Gastroesophageal sphincter (tissue), 4 donors: ENCODE measurements at regions not wholly inside any gene's neighbourhood (a gene's known extent, or its start where the extent isn't known, plus 50 kb on each side); places are given as distances from the start of the nearest gene placed in this dataset.

Experiments used
- ATAC-seq: fragments of 150-250 bp; one replicate; pipeline ENCODE4 v1.9.1; 2016; ENCODE audit warnings: mild to moderate bottlenecking, moderate library complexity
- H3K27ac ChIP-seq, 4 donors: fragments of 200-600 bp; sonication (generic) in 3 of 4; 1 replicate in 3 of 4; 2 replicates in 1 of 4; pipeline ENCODE4 v1.5.1; 2016 to 2019
- H3K27me3 ChIP-seq: fragments of 200-600 bp; sonication (generic); one replicate; pipeline ENCODE4 v1.5.1; 2019
- H3K36me3 ChIP-seq, 2 donors: fragments of 200-600 bp; sonication (generic); one replicate each; pipeline ENCODE4 v1.5.1; 2019; ENCODE audit warnings: control low read depth in 1 of 2
- H3K4me1 ChIP-seq, 3 donors: fragments of 200-600 bp; sonication (generic); 1 replicate in 2 of 3; 2 replicates in 1 of 3; pipeline ENCODE4 v1.5.1; 2016 to 2019; ENCODE audit warnings: control low read depth in 2 of 3
- H3K4me3 ChIP-seq, 2 donors: fragments of 200-600 bp; sonication (generic); one replicate each; pipeline ENCODE4 v1.5.1; 2019; ENCODE audit warnings: mild to moderate bottlenecking in 1 of 2, moderate library complexity in 1 of 2
- H3K9me3 ChIP-seq, 3 donors: fragments of 200-600 bp; sonication (generic); one replicate each; pipeline ENCODE4 v1.5.1; 2017 to 2019; ENCODE audit warnings: control low read depth in 2 of 3
- EP300 ChIP-seq: sonication (generic); formaldehyde crosslinking; IDR thresholded peaks from one replicate; pipeline ENCODE4 v1.6.1; 2017; ENCODE audit warnings: antibody characterized with exemption, mild to moderate bottlenecking
- POLR2A ChIP-seq, 2 donors: fragments of 450-650 bp; IDR thresholded peaks; one replicate each; pipeline ENCODE4 v1.6.1; 2017; ENCODE audit warnings: antibody characterized with exemption in 2 of 2, mild to moderate bottlenecking in 2 of 2, moderate library complexity in 1 of 2
- POLR2AphosphoS5 ChIP-seq: sonication (generic); formaldehyde crosslinking; IDR thresholded peaks from one replicate; pipeline ENCODE4 v1.6.1; 2017; ENCODE audit warnings: antibody characterized with exemption
- WGBS, 2 donors: methylation state at CpG; one replicate each; pipeline ENCODE4 v1.1.5; 2018; ENCODE audit warnings: low coverage in 1 of 2; 5-methylcytosine and 5-hydroxymethylcytosine counted together
- TF ChIP-seq, protein P1 (sequence below), 4 experiments: fragments of 200-600 bp in 2 of 4; fragments of 450-650 bp in 2 of 4; sonication (generic) in 1 of 4; IDR thresholded peaks; one replicate each; pipeline ENCODE4 v1.5.1; 2017 to 2019; ENCODE audit warnings: antibody characterized with exemption in 4 of 4, mild to moderate bottlenecking in 2 of 4, moderate library complexity in 2 of 4

DNA sequence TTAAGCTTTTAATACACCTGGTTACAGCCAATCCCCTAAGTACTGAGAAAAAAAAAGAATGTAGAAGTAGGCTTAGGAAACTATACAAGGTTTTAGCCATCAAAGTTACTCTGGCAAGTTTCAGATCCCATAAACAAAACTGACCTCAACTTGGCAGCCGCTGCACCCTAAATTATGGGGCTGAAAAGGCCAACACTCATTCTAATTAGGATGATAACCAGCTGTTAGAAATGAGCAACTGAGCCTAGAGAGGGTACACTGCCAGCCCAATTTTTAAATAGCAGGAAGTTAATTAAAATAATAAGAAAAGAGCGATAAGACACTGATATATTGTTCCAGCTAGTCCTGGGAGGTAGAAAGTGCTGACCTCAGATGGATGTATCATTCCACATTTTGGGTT, 105.7 kb upstream of the VAV3 start:
- ATAC-seq: no peak
- peaks cover 0 to 6% (median 0%) of the 10 kb centered on the region in 3 donors for H3K4me1 ChIP-seq
- H3K27ac ChIP-seq: no peak overlapping the region
- H3K36me3 ChIP-seq: no peaks in the 10 kb centered on the region
- WGBS, 2 donors: 8 to 20% methylated on average over 2 of the region's 2 CpGs
- H3K9me3 ChIP-seq: no peaks in the 10 kb centered on the region
- no peak for TF ChIP-seq POLR2A (IDR thresholded peaks at IDR 0.05)
- no peak for TF ChIP-seq EP300
- TF ChIP-seq, protein P1, sequence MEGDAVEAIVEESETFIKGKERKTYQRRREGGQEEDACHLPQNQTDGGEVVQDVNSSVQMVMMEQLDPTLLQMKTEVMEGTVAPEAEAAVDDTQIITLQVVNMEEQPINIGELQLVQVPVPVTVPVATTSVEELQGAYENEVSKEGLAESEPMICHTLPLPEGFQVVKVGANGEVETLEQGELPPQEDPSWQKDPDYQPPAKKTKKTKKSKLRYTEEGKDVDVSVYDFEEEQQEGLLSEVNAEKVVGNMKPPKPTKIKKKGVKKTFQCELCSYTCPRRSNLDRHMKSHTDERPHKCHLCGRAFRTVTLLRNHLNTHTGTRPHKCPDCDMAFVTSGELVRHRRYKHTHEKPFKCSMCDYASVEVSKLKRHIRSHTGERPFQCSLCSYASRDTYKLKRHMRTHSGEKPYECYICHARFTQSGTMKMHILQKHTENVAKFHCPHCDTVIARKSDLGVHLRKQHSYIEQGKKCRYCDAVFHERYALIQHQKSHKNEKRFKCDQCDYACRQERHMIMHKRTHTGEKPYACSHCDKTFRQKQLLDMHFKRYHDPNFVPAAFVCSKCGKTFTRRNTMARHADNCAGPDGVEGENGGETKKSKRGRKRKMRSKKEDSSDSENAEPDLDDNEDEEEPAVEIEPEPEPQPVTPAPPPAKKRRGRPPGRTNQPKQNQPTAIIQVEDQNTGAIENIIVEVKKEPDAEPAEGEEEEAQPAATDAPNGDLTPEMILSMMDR (IDR thresholded peaks at IDR 0.05): no peak
- TF ChIP-seq POLR2AphosphoS5: no peak
- no peaks in the 10 kb centered on the region for H3K27me3 ChIP-seq
- no peak overlapping the region for H3K4me3 ChIP-seq

- WGBS, 2 donors: 70 to 88% methylated on average over 1 to 2 of the region's 2 CpGs
- Histone ChIP-seq H3K4me1 (peaks cover 0 to 6% (median 0%) of the 10 kb centered on the region in 3 donors), H3K4me3 (no peak overlapping the region), H3K27me3 (no peaks in the 10 kb centered on the region), H3K27ac (no peak overlapping the region), H3K36me3 (no peaks in the 10 kb centered on the region), H3K9me3 (no peaks in the 10 kb centered on the region)
- TF ChIP-seq, protein P1 (IDR thresholded peaks at IDR 0.05): no peak
- TF ChIP-seq EP300: no peak
- TF ChIP-seq POLR2A (IDR thresholded peaks at IDR 0.05): no peak
- TF ChIP-seq POLR2AphosphoS5: no peak
- no peak for ATAC-seq
Observed at GRCh38 chr1:108067884-108068540, 103.0 kb upstream of the VAV3 start.

DNA sequence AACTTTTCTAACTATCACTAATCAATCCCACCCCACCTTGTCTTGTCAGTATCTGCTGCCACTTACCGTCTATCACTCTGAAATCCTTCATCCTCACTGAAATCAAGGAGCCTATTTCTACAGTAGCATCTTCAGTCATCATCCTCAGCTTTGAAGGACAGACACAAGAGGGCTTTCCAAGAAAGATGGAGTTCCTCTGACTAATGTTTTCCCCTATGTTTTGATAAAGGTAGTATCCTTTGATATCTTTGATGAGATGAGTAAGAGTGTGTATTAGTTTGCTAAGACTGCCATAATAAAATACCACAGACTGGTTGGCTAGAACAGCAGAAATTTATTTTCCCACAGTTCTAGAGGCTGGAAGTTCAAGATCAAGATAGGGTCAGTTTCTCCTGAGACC, 101.8 kb upstream of the VAV3 start:
- Histone ChIP-seq H3K9me3 (peaks cover 0 to 2% (median 0%) of the 10 kb centered on the region in 3 donors), H3K4me1 (peaks cover 0 to 6% (median 0%) of the 10 kb centered on the region in 3 donors), H3K4me3 (no peak overlapping the region), H3K36me3 (no peaks in the 10 kb centered on the region), H3K27me3 (no peaks in the 10 kb centered on the region), H3K27ac (no peak overlapping the region)
- no peak for ATAC-seq
- TF ChIP-seq POLR2AphosphoS5 (no peak), POLR2A (IDR thresholded peaks at IDR 0.05) (no peak), EP300 (no peak)
- TF ChIP-seq, protein P1 (IDR thresholded peaks at IDR 0.05): no peak
- WGBS, 2 donors: 50 to 84% methylated on average over 1 of the region's 1 CpG

DNA sequence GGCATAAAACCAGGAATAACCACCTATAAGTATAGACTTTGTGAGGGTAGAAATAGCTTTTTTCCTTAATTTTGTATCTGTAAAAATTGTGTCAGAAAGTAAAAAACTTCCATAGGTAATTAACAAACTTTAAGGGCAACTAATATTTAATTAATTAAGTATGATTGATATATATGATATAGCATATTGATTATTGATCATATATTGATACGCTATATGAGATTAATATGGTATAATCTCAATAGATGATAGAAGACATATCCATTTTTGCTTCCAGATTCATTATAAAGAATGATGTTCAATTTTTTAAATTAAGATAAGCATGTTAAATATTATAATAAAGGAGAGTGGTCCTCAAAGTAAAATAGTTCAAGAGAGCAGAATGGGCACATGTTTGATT, 99.3 kb upstream of the VAV3 start:
- H3K36me3 ChIP-seq: no peaks in the 10 kb centered on the region
- H3K27ac ChIP-seq: no peak overlapping the region
- ATAC-seq: no peak
- H3K27me3 ChIP-seq: no peaks in the 10 kb centered on the region
- WGBS, 2 donors: 93 to 100% methylated on average over 1 of the region's 1 CpG
- H3K4me3 ChIP-seq: no peak overlapping the region
- TF ChIP-seq EP300 (no peak), POLR2AphosphoS5 (no peak), POLR2A (IDR thresholded peaks at IDR 0.05) (no peak)
- TF ChIP-seq, protein P1 (IDR thresholded peaks at IDR 0.05): no peak
- H3K9me3 ChIP-seq: peaks cover 0 to 5% (median 0%) of the 10 kb centered on the region in 3 donors
- H3K4me1 ChIP-seq: no peaks in the 10 kb centered on the region

GRCh38 chr1:108063703-108064102, 98.7 kb upstream of the VAV3 start:
- H3K36me3 ChIP-seq: no peaks in the 10 kb centered on the region
- H3K4me1 ChIP-seq: no peaks in the 10 kb centered on the region
- no peak overlapping the region for H3K4me3 ChIP-seq
- H3K27me3 ChIP-seq: no peaks in the 10 kb centered on the region
- no peak for TF ChIP-seq POLR2AphosphoS5
- TF ChIP-seq, protein P1 (IDR thresholded peaks at IDR 0.05): no peak
- no peak for TF ChIP-seq EP300
- no peak for TF ChIP-seq POLR2A (IDR thresholded peaks at IDR 0.05)
- 22 to 82% methylated on average over 1 of the region's 1 CpG for WGBS, 2 donors
- H3K9me3 ChIP-seq: peaks cover 0 to 5% (median 0%) of the 10 kb centered on the region in 3 donors
- no peak for ATAC-seq
- no peak overlapping the region for H3K27ac ChIP-seq
